GM12891 (cell line): ENCODE measurements at regions not wholly inside any gene's neighbourhood (a gene's known extent, or its start where the extent isn't known, plus 50 kb on each side); places are given as distances from the start of the nearest gene placed in this dataset.

Experiments
- POLR2A ChIP-seq: IDR thresholded peaks from 2 replicates; pipeline ENCODE4 v1.6.1; 2011; ENCODE audit warnings: low read depth, low read length, control low read depth
- POLR2AphosphoS5 ChIP-seq: IDR thresholded peaks from 2 replicates; pipeline ENCODE4 v1.6.1; 2011; ENCODE audit warnings: low read depth, low read length, control low read depth
- POU2F2 ChIP-seq: IDR thresholded peaks from 2 replicates; pipeline ENCODE4 v1.6.1; 2011; ENCODE audit warnings: low read depth, mild to moderate bottlenecking, control low read depth, low read length, moderate library complexity
- SPI1 ChIP-seq: IDR thresholded peaks from 2 replicates; pipeline ENCODE4 v1.6.1; 2011; ENCODE audit warnings: low read depth, low read length, control low read depth

DNA sequence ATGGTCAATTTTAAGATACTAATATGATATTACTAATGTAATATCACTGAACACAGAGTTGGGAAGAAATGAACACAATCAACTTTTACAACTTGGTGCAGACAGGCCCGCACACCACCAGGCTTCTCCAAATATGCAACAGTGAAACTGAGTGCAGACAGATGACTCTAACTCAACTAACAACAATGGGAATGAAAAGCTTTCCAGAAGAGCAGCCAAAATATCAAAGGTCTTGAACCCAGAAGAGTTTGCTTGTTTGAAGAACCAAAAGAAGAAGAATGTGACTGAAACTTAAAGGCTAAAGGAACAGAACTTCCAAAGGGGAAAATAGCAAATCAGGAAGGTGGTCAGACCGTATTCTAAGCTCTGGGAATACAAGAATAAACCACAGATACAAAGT lies 89.8 kb upstream of the COL11A1 start:
- TF ChIP-seq SPI1 (no peak), POLR2AphosphoS5 (no peak), POU2F2 (no peak), POLR2A (no peak)
